Activated B cell treated with CpG ODN at 0.5 μM for 24 hours (primary cell): ENCODE measurements at regions not wholly inside any gene's neighbourhood (a gene's known extent, or its start where the extent isn't known, plus 50 kb on each side); places are given as distances from the start of the nearest gene placed in this dataset.

Experiments used
- ATAC-seq: fragments of 200-7000 bp; cut with Tn5 transposase; one replicate; pipeline ENCODE4 v1.10.0; 2021; ENCODE audit warnings: low read depth, mild to moderate bottlenecking, moderate library complexity
- CTCF ChIA-PET: fragments of 350-600 bp; sonication (Branson Sonifier 250); formaldehyde crosslinking; loops from one replicate; lab custom pipeline; 2021; ENCODE audit warnings: antibody characterized with exemption; lab: Charles Lee
- POLR2A ChIA-PET: fragments of 350-600 bp; sonication (Branson Sonifier 250); formaldehyde crosslinking; loops from one replicate; lab custom pipeline; 2021; ENCODE audit warnings: antibody characterized with exemption; lab: Charles Lee
- DNase-seq: peaks from one replicate; pipeline ENCODE4 v3.0.0; 2022
- H3K27ac Mint-ChIP-seq: one replicate; pipeline ENCODE4 v1.8.0; 2020; ENCODE audit warnings: mixed read lengths
- H3K27me3 Mint-ChIP-seq: one replicate; pipeline ENCODE4 v1.8.0; 2021; ENCODE audit warnings: mixed read lengths
- H3K36me3 Mint-ChIP-seq: one replicate; pipeline ENCODE4 v1.8.0; 2021; ENCODE audit warnings: low read depth, mixed read lengths
- H3K4me1 Mint-ChIP-seq: one replicate; pipeline ENCODE4 v1.8.0; 2021; ENCODE audit warnings: mixed read lengths
- H3K4me3 Mint-ChIP-seq: one replicate; pipeline ENCODE4 v1.8.0; 2020; ENCODE audit warnings: mild to moderate bottlenecking, mixed read lengths
- H3K9me3 Mint-ChIP-seq: one replicate; pipeline ENCODE4 v1.8.0; 2020; ENCODE audit warnings: mixed read lengths
- intact Hi-C: fragments of 100-400 bp; cut with micrococcal nuclease; formaldehyde crosslinking; loops from one replicate; pipeline ENCODE4 v1.15.1; 2024
- TF ChIP-seq, protein P1 (sequence below): fragments of 200-600 bp; IDR thresholded peaks from one replicate; pipeline ENCODE4 v1.8.0; 2022; ENCODE audit warnings: antibody characterized with exemption, mild to moderate bottlenecking

DNA sequence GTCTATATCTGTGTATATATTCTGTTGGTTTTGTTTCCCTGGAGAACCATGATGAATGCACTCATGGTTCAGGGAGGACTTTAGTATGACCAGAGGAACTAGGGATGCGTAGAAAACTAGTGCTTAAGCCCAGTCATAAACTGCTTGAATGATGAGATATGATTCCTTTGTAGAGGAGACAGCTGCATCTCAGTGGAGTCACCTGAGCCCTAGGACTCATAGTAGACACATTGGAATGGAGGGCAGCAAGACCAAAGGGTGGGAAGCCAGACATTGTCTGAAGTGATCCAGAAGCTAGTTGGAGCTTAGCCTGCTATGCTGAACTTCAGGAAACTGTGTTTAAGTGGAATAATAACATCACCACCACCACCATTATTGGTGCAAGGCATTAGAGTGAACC, 89.5 kb upstream of the SPATA13 start:
- POLR2A ChIA-PET = no interaction called here
- no peaks in the 10 kb centered on the region for H3K4me1 Mint-ChIP-seq

DNA sequence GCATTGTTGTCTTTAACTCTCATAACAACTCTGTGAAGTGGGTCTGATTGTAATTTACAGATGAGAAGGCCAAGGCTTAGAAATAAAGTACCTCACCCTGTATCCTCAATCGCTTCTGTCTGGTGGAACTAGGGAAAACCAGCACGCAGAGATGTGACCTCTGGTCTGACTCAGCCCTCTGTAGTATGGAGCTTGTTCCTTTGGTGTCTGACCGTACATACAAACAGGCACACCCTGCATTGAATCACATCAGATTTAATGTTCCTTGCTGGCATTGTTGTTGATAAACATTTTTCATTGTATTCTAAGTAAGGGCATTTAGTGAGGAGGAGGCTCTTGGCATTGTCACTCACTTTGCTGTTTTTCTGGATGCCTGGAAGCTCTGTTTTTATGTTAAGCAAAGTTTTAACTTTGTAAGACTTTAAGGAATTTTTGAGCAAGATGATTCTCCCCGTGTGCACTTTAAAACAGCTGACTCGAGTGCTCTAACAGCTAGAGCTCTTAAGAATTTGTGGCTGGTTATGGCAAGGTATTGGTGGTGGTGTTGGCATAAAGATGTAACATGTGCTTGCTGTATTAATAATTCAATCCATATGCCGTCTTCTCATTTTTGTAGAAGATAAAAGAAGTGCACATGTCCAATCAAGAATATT, 89.0 kb upstream of the SPATA13 start:
- no peak for ATAC-seq
- ChIA-PET POLR2A (no interaction called here), CTCF (interaction anchor here (1.1 kb wide), 1 partner anchor 18 kb away, joined by 3 read pairs; no protein-coding TSS in a partner anchor)
- TF ChIP-seq, protein P1, sequence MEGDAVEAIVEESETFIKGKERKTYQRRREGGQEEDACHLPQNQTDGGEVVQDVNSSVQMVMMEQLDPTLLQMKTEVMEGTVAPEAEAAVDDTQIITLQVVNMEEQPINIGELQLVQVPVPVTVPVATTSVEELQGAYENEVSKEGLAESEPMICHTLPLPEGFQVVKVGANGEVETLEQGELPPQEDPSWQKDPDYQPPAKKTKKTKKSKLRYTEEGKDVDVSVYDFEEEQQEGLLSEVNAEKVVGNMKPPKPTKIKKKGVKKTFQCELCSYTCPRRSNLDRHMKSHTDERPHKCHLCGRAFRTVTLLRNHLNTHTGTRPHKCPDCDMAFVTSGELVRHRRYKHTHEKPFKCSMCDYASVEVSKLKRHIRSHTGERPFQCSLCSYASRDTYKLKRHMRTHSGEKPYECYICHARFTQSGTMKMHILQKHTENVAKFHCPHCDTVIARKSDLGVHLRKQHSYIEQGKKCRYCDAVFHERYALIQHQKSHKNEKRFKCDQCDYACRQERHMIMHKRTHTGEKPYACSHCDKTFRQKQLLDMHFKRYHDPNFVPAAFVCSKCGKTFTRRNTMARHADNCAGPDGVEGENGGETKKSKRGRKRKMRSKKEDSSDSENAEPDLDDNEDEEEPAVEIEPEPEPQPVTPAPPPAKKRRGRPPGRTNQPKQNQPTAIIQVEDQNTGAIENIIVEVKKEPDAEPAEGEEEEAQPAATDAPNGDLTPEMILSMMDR = no peak
- Mint-ChIP-seq H3K36me3 (no peaks in the 10 kb centered on the region), H3K27me3 (peaks cover 6% of the 10 kb centered on the region), H3K4me3 (no peak overlapping the region), H3K9me3 (no peaks in the 10 kb centered on the region), H3K4me1 (no peaks in the 10 kb centered on the region), H3K27ac (no peak overlapping the region)
- intact Hi-C loops = no loop called here
- no peak for DNase-seq

More for the DNA sequence above, 89.5 kb upstream of the SPATA13 start:
- Mint-ChIP-seq H3K27ac (no peak overlapping the region), H3K4me3 (no peak overlapping the region), H3K27me3 (peaks cover 6% of the 10 kb centered on the region), H3K36me3 (no peaks in the 10 kb centered on the region), H3K9me3 (no peaks in the 10 kb centered on the region)
- ATAC-seq = no peak
- DNase-seq = no peak
- intact Hi-C loops = no loop called here
- CTCF ChIA-PET = no interaction called here
- TF ChIP-seq, protein P1 = no peak

GRCh38 chr13:24073657-24074056, 86.9 kb upstream of the SPATA13 start:
- TF ChIP-seq, protein P1 = no peak
- no peak overlapping the region for H3K27ac Mint-ChIP-seq
- intact Hi-C loops = no loop called here
- no peak for ATAC-seq
- CTCF ChIA-PET = no interaction called here
- POLR2A ChIA-PET = no interaction called here
- no peak for DNase-seq
- H3K27me3 Mint-ChIP-seq = peaks cover 6% of the 10 kb centered on the region
- H3K4me1 Mint-ChIP-seq = no peaks in the 10 kb centered on the region
- H3K36me3 Mint-ChIP-seq = no peaks in the 10 kb centered on the region
- no peaks in the 10 kb centered on the region for H3K9me3 Mint-ChIP-seq
- H3K4me3 Mint-ChIP-seq = no peak overlapping the region

GRCh38 chr13:24074678-24075077, 85.8 kb upstream of the SPATA13 start:
- ChIA-PET POLR2A (no interaction called here), CTCF (no interaction called here)
- peaks cover 1% of the 10 kb centered on the region for H3K27me3 Mint-ChIP-seq
- no peaks in the 10 kb centered on the region for H3K36me3 Mint-ChIP-seq
- TF ChIP-seq, protein P1 = no peak
- DNase-seq (no peak), ATAC-seq (no peak)
- no peaks in the 10 kb centered on the region for H3K4me1 Mint-ChIP-seq
- intact Hi-C loops = no loop called here
- H3K9me3 Mint-ChIP-seq = no peaks in the 10 kb centered on the region
- no peak overlapping the region for H3K4me3 Mint-ChIP-seq
- no peak overlapping the region for H3K27ac Mint-ChIP-seq

DNA sequence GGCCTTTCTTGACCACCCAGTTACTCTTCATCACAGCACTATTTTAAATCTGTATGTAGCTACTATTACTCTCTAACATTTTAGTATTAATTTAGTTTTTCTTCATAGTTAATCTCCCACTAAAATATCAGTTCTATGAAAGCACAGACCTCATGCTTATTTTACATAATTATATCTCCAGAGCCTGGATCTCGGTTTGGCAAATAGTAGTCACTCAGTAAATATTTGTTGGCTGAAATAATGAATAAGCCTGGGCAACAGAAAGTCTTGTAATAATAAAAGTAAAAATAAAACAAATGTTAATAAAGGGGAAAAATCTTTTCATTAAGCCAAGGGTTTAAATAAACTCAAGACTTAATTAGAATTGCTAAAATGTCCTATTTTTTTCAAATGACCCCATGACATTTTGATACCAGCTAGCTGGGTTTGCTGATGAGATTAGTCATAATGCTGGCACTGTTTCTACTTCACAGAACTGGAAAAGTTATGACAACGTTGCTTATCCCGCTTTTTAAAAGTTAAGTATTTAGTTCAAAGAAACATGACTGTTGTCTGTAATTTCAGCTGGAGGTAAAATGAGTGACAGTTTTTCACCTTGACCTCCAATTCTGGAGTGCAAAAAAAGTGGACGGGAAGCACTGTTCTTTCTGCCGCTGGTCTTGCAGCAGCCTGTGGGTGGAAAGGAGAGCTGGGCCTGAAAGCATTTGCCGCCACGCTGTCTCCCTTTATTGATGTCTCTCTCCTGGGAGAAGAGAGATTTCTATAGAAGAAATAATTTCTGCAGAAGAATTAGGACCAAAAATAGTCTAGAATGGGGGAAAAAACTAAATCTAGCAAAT, 85.2 kb upstream of the SPATA13 start:
- TF ChIP-seq, protein P1 = no peak
- H3K4me3 Mint-ChIP-seq = no peak overlapping the region
- no peaks in the 10 kb centered on the region for H3K4me1 Mint-ChIP-seq
- POLR2A ChIA-PET = no interaction called here
- CTCF ChIA-PET = no interaction called here
- intact Hi-C loops = no loop called here
- no peak overlapping the region for H3K27ac Mint-ChIP-seq
- no peak for DNase-seq
- ATAC-seq = no peak
- peaks cover 1% of the 10 kb centered on the region for H3K27me3 Mint-ChIP-seq
- no peaks in the 10 kb centered on the region for H3K36me3 Mint-ChIP-seq
- no peaks in the 10 kb centered on the region for H3K9me3 Mint-ChIP-seq
